Upper lobe of right lung (tissue), 1 donor: ENCODE measurements at regions not wholly inside any gene's neighbourhood (a gene's known extent, or its start where the extent isn't known, plus 50 kb on each side); places are given as distances from the start of the nearest gene placed in this dataset.
"Not testable (repeated sequence)": the region's sequence is repeated elsewhere in the genome, so short reads cannot be mapped to it uniquely, and the experiment has no call there.

Experiments
- ATAC-seq: fragments of 200-7000 bp; cut with Tn5 transposase; one replicate; pipeline ENCODE4 v1.9.1; 2020; ENCODE audit warnings: mild to moderate bottlenecking, moderate library complexity
- DNase-seq: peaks from one replicate; pipeline ENCODE4 v3.0.0-alpha.2; 2020
- H3K27ac ChIP-seq: fragments of 200-600 bp; one replicate; pipeline ENCODE4 v1.8.0; 2022
- H3K27me3 ChIP-seq: fragments of 200-600 bp; one replicate; pipeline ENCODE4 v1.8.0; 2022; ENCODE audit warnings: mild to moderate bottlenecking
- H3K36me3 ChIP-seq: fragments of 200-600 bp; one replicate; pipeline ENCODE4 v1.8.0; 2022
- H3K4me1 ChIP-seq: fragments of 200-600 bp; one replicate; pipeline ENCODE4 v1.8.0; 2022
- H3K4me3 ChIP-seq: fragments of 200-600 bp; one replicate; pipeline ENCODE4 v1.8.0; 2022; ENCODE audit warnings: mild to moderate bottlenecking
- H3K9me3 ChIP-seq: fragments of 200-600 bp; one replicate; pipeline ENCODE4 v1.8.0; 2022
- intact Hi-C: fragments of 100-400 bp; cut with DNase I; formaldehyde crosslinking; loops from one replicate; pipeline ENCODE4 v1.11.0; 2022
- TF ChIP-seq, protein P1 (sequence below): fragments of 200-600 bp; IDR thresholded peaks from one replicate; pipeline ENCODE4 v1.8.0; 2022; ENCODE audit warnings: antibody characterized with exemption
- donor health status: DM: no; HTN: yes; CAD: no; lungs with severe emphysema.

DNA sequence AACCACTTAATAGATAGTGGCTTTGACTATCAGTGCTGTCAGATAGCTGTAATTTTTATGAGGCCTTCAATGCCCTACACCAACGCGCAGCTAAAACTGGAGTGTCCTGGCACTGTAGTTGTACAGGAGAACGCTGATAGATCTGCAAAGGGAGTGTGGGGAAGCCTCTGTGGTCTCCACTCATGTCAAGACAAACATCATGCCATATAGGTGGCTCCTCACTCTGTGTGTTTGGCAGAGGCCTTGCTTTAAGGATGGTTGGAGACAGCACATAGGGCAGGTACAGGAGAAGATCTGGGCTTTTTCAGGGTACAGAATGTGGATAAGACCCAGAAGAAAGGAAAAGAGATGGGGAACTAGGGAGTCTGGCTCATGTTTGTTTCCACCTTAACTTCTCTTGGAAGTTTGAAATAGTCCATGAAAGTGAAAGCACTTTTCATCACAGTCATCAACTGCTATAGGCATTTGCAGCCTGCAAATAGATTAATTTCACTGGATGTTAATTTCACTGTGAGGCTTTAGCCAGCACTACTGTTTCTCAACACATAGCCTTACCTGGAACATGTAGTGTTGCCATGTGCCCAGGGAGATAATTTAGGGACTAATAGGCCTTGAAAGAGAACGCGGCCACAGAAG lies 425.8 kb upstream of the TBL1XR1 start:
- ATAC-seq (no peak), DNase-seq (no peak)
- no peak overlapping the region for H3K27ac ChIP-seq
- peaks cover 14% of the 10 kb centered on the region for H3K4me1 ChIP-seq
- H3K9me3 ChIP-seq: no peaks in the 10 kb centered on the region
- H3K36me3 ChIP-seq: no peaks in the 10 kb centered on the region
- no peak overlapping the region for H3K4me3 ChIP-seq
- H3K27me3 ChIP-seq: no peaks in the 10 kb centered on the region
- intact Hi-C loops: no loop called here
- TF ChIP-seq, protein P1, sequence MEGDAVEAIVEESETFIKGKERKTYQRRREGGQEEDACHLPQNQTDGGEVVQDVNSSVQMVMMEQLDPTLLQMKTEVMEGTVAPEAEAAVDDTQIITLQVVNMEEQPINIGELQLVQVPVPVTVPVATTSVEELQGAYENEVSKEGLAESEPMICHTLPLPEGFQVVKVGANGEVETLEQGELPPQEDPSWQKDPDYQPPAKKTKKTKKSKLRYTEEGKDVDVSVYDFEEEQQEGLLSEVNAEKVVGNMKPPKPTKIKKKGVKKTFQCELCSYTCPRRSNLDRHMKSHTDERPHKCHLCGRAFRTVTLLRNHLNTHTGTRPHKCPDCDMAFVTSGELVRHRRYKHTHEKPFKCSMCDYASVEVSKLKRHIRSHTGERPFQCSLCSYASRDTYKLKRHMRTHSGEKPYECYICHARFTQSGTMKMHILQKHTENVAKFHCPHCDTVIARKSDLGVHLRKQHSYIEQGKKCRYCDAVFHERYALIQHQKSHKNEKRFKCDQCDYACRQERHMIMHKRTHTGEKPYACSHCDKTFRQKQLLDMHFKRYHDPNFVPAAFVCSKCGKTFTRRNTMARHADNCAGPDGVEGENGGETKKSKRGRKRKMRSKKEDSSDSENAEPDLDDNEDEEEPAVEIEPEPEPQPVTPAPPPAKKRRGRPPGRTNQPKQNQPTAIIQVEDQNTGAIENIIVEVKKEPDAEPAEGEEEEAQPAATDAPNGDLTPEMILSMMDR: no peak

DNA sequence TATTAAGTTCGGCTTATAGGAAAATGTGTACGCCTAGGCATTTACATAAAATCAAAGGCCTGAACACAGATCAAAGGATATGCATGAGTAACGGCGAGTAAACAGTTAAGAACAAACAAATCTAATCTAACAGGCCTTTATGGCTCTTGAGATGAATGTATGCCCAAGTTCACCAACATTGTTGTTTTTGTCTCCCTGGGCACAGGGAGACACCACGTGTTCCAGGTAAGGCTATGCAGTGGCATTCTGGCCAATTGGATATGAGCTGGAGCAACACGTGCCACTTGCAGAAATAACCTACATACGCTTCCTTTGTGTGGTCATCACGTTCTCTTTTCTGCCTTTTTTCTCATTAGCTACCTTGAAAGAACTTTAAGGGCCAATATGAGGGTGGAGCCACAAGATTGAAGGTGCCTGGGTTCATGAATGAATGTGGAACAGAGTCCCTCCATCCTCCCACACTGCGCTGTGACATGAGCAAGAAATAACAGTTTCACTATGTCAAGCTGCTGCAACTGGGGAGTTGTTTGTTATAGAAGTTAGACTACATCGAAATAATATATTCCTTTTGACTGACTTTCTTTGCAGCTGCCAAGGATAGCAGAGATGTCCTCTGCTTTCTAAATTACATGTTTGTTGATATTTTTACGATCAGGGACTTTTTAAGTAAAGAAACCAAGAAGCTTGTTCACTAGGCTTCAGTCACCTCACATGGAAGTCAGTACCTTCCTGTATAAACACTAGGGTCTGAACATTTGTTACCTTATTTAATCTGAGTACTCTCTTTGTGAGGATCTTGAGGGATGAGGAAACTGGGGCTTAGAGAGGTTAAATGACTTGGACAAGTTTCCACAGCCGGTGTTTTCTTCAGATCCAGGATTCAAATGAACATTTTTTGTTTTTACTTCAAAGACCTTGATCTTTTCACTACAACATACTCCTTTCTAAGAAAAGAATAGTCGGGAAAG lies 427.5 kb upstream of the TBL1XR1 start:
- ATAC-seq: no peak
- Histone ChIP-seq H3K27me3 (no peaks in the 10 kb centered on the region), H3K9me3 (no peaks in the 10 kb centered on the region), H3K4me1 (no peaks in the 10 kb centered on the region), H3K27ac (no peak overlapping the region), H3K36me3 (no peaks in the 10 kb centered on the region), H3K4me3 (no peak overlapping the region)
- no peak for DNase-seq
- intact Hi-C loops: no loop called here
- TF ChIP-seq, protein P1: no peak

DNA sequence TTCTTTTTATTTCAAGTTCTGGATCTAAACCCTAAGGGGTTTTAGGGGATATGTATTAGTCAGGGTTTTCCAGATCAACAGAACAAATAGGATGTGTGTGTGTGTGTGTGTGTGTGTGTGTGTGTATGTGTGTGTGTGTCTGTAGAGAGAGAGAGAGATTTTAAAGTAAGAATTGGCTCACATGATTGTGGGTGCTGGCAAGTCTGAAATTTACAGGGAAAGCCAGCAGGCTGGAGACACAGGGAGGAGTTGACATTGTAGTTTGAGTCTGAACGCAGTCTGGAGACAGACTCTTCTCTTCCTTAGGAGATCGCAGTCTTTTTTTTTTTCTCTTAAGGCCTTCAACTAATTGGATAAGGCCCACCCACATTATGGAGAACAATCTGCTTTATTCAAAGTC lies 428.8 kb upstream of the TBL1XR1 start:
- DNase-seq (no peak), ATAC-seq (no peak)
- TF ChIP-seq, protein P1: no peak
- Histone ChIP-seq H3K36me3 (no peaks in the 10 kb centered on the region), H3K27ac (no peak overlapping the region), H3K9me3 (no peaks in the 10 kb centered on the region), H3K27me3 (no peaks in the 10 kb centered on the region), H3K4me3 (no peak overlapping the region), H3K4me1 (no peaks in the 10 kb centered on the region)
- intact Hi-C loops: no loop called here

DNA sequence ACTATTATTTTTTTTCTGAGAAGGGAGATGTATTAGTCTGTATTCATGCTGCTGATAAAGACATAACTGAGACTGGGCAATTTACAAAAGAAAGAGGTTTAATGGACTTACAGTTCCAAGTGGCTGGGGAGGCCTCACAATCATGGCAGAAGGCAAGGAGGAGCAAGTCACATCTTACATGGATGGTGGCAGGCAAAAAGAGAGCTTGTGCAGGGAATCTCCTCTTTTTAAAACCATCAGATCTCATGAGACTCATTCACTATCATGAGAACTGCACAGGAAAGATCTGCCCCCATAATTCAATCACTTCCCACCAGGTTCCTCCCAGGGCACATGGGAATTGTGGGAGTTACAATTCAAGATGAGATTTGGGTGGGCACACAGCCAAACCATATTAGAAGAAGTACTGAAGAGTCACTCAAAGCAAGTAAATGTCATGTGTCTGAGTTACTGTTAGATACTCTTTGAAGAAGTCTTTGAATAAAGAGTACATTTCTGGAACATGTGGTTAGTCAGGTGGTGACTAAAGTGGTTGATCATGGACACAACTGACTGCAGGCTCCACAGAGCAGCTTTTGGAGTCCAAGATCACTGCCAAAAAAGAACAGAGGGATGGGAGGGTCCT lies 430.9 kb upstream of the TBL1XR1 start:
- H3K36me3 ChIP-seq, H3K4me1 ChIP-seq, H3K9me3 ChIP-seq, DNase-seq, ATAC-seq, intact Hi-C loops, H3K27ac ChIP-seq, H3K4me3 ChIP-seq, H3K27me3 ChIP-seq: not testable (repeated sequence)

DNA sequence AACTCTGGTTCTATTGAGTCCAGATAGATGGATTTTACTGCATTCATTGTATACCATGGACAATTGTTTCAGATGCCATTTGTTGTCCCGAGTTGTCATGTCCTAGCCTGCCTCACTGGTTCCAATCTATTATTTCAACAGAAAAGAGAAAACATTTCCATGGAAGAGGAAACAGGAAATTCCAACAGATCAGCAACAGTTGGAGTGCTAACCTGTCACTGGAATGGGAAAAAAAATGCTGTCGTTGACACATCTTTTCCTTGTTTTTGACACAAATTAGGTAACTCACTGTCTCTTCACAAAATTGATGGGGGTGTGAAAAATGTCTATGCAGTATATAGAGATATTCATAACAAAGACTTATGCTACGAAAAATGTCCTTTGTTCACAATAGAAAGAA lies 432.0 kb upstream of the TBL1XR1 start:
- TF ChIP-seq, protein P1: no peak
- DNase-seq: no peak

More for the DNA sequence above, 432.0 kb upstream of the TBL1XR1 start:
- no peaks in the 10 kb centered on the region for H3K36me3 ChIP-seq
- H3K4me3 ChIP-seq: no peak overlapping the region
- H3K4me1 ChIP-seq: no peaks in the 10 kb centered on the region
- no peaks in the 10 kb centered on the region for H3K9me3 ChIP-seq
- no peak for ATAC-seq
- H3K27ac ChIP-seq: no peak overlapping the region
- intact Hi-C loops: no loop called here
- H3K27me3 ChIP-seq: no peaks in the 10 kb centered on the region
